ENCODE measurements at regions not wholly inside any gene's neighbourhood (a gene's known extent, or its start where the extent isn't known, plus 50 kb on each side); places are given as distances from the start of the nearest gene placed in this dataset.

GRCh38 chr7:89559596-89559995, 594.7 kb upstream of the STEAP1 start:
- WGBS, 2 donors (ENCODE audit: extremely low coverage in 2 of 2, insufficient read length in 2 of 2, insufficient replicate concordance in 1 of 2), result no CpG with 5 or more reads among the region's 3 CpGs

GRCh38 chr7:89563597-89563996, 590.7 kb upstream of the STEAP1 start:
- no peak overlapping the region for H3K9ac ChIP-seq (ENCODE audit: low read depth, low read length, poor library complexity)
- no peaks in the 10 kb centered on the region for H3K27me3 ChIP-seq (ENCODE audit: control insufficient read depth in 3 of 3, insufficient read depth in 3 of 3, low read depth in 1 of 3, low read length in 3 of 3)
- no peak overlapping the region for H3K4me2 ChIP-seq (ENCODE audit: insufficient read depth, low read length, poor library complexity, severe bottlenecking)

More at GRCh38 chr7:89559596-89559995, 594.7 kb upstream of the STEAP1 start:
- H2BK15ac ChIP-seq (ENCODE audit: low read length), result no peak overlapping the region
- H3K4me2 ChIP-seq (ENCODE audit: insufficient read depth, low read length, poor library complexity, severe bottlenecking), result no peak overlapping the region
- no peak for DNase-seq (ENCODE audit: low spot score)
- no peaks in the 10 kb centered on the region for H3K36me3 ChIP-seq (replicated peaks in 1 of 2; ENCODE audit: control insufficient read depth in 2 of 2, insufficient read depth in 2 of 2, low read length in 2 of 2)
- no peaks in the 10 kb centered on the region for H3K79me1 ChIP-seq (ENCODE audit: low read depth, low read length)
- no peak overlapping the region for H2AK5ac ChIP-seq (ENCODE audit: low read depth, low read length)
- H3K9ac ChIP-seq (ENCODE audit: low read depth, low read length, poor library complexity), result no peak overlapping the region
- H4K91ac ChIP-seq (ENCODE audit: low read depth, low read length, poor library complexity), result no peak overlapping the region
- H3K18ac ChIP-seq (ENCODE audit: low read length), result no peak overlapping the region
- H3K27me3 ChIP-seq (ENCODE audit: control insufficient read depth in 3 of 3, insufficient read depth in 3 of 3, low read depth in 1 of 3, low read length in 3 of 3), result no peaks in the 10 kb centered on the region
- H2BK120ac ChIP-seq (ENCODE audit: low read depth, low read length), result no peak overlapping the region
- no peak overlapping the region for H4K8ac ChIP-seq (ENCODE audit: low read depth, low read length)
- H3K4me3 ChIP-seq (ENCODE audit: low read length in 2 of 2), result no peak overlapping the region
- H3K27ac ChIP-seq (replicated peaks; ENCODE audit: low read length), result no peak overlapping the region
- H2BK12ac ChIP-seq (ENCODE audit: low read length), result no peak overlapping the region
- H3K4ac ChIP-seq (ENCODE audit: low read length), result no peak overlapping the region
- H2AFZ ChIP-seq (ENCODE audit: low read length), result no peak overlapping the region
- H3K14ac ChIP-seq (ENCODE audit: low read length), result no peak overlapping the region
- H3K4me1 ChIP-seq (ENCODE audit: control insufficient read depth in 2 of 2, insufficient read depth in 1 of 2, low read depth in 1 of 2, low read length in 2 of 2), result no peaks in the 10 kb centered on the region
- no peak overlapping the region for H3K23ac ChIP-seq (ENCODE audit: low read depth, low read length, poor library complexity)
- H2BK5ac ChIP-seq (ENCODE audit: low read length), result no peak overlapping the region
- H3K9me3 ChIP-seq (replicated peaks in 1 of 2; ENCODE audit: control insufficient read depth in 2 of 2, insufficient read depth in 1 of 2, low read depth in 1 of 2, low read length in 2 of 2), result no peaks in the 10 kb centered on the region

DNA sequence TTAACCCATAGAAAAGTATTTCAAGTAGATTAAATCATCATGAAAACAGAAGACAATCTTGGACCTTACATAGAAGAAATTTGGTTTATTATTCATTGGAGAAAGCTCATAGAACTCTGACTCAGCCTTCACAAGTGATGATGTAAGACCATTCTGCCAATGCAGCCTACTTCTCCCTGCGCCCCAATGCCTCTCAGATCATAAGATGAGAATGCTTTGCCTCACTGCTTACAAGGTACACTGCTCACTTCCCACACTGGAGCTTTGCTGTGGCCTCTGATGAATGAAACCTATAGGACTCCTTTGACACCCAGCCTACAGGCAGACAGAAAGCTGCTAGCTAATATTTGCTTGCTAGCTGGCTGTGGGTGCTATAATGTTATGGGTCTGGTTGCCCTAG, 569.4 kb upstream of the STEAP1 start:
- Histone ChIP-seq H3K4ac (ENCODE audit: low read length) (no peak overlapping the region), H3K9ac (ENCODE audit: low read depth, low read length, poor library complexity) (no peak overlapping the region), H3K9me3 (replicated peaks in 1 of 2; ENCODE audit: control insufficient read depth in 2 of 2, insufficient read depth in 1 of 2, low read depth in 1 of 2, low read length in 2 of 2) (no peaks in the 10 kb centered on the region), H2BK120ac (ENCODE audit: low read depth, low read length) (no peak overlapping the region), H2BK12ac (ENCODE audit: low read length) (no peak overlapping the region), H3K14ac (ENCODE audit: low read length) (no peak overlapping the region), H2BK15ac (ENCODE audit: low read length) (no peak overlapping the region), H2BK5ac (ENCODE audit: low read length) (no peak overlapping the region), H4K8ac (ENCODE audit: low read depth, low read length) (no peak overlapping the region), H3K79me1 (ENCODE audit: low read depth, low read length) (no peaks in the 10 kb centered on the region), H2AFZ (ENCODE audit: low read length) (no peak overlapping the region), H3K4me3 (ENCODE audit: low read length in 2 of 2) (no peak overlapping the region), H4K91ac (ENCODE audit: low read depth, low read length, poor library complexity) (no peak overlapping the region), H3K27me3 (ENCODE audit: control insufficient read depth in 3 of 3, insufficient read depth in 3 of 3, low read depth in 1 of 3, low read length in 3 of 3) (no peaks in the 10 kb centered on the region), H3K18ac (ENCODE audit: low read length) (peak overlapping the region; percentile 71), H2AK5ac (ENCODE audit: low read depth, low read length) (no peak overlapping the region), H3K27ac (replicated peaks; ENCODE audit: low read length) (no peak overlapping the region), H3K4me1 (ENCODE audit: control insufficient read depth in 2 of 2, insufficient read depth in 1 of 2, low read depth in 1 of 2, low read length in 2 of 2) (no peaks in the 10 kb centered on the region), H3K36me3 (replicated peaks in 1 of 2; ENCODE audit: control insufficient read depth in 2 of 2, insufficient read depth in 2 of 2, low read length in 2 of 2) (no peaks in the 10 kb centered on the region), H3K4me2 (ENCODE audit: insufficient read depth, low read length, poor library complexity, severe bottlenecking) (no peak overlapping the region), H3K23ac (ENCODE audit: low read depth, low read length, poor library complexity) (no peak overlapping the region)
- no CpG with 5 or more reads among the region's 1 CpG for WGBS, 2 donors (ENCODE audit: extremely low coverage in 2 of 2, insufficient read length in 2 of 2, insufficient replicate concordance in 1 of 2)
- no peak for DNase-seq (ENCODE audit: low spot score)

More at GRCh38 chr7:89563597-89563996, 590.7 kb upstream of the STEAP1 start:
- Histone ChIP-seq H3K4ac (ENCODE audit: low read length) (no peak overlapping the region), H2AFZ (ENCODE audit: low read length) (no peak overlapping the region), H3K36me3 (replicated peaks in 1 of 2; ENCODE audit: control insufficient read depth in 2 of 2, insufficient read depth in 2 of 2, low read length in 2 of 2) (no peaks in the 10 kb centered on the region), H3K4me1 (ENCODE audit: control insufficient read depth in 2 of 2, insufficient read depth in 1 of 2, low read depth in 1 of 2, low read length in 2 of 2) (no peaks in the 10 kb centered on the region), H3K27ac (replicated peaks; ENCODE audit: low read length) (no peak overlapping the region), H4K8ac (ENCODE audit: low read depth, low read length) (no peak overlapping the region), H3K14ac (ENCODE audit: low read length) (no peak overlapping the region), H3K9me3 (replicated peaks in 1 of 2; ENCODE audit: control insufficient read depth in 2 of 2, insufficient read depth in 1 of 2, low read depth in 1 of 2, low read length in 2 of 2) (no peaks in the 10 kb centered on the region), H2BK12ac (ENCODE audit: low read length) (no peak overlapping the region), H4K91ac (ENCODE audit: low read depth, low read length, poor library complexity) (no peak overlapping the region), H3K79me1 (ENCODE audit: low read depth, low read length) (no peaks in the 10 kb centered on the region), H2BK5ac (ENCODE audit: low read length) (no peak overlapping the region), H3K4me3 (ENCODE audit: low read length in 2 of 2) (no peak overlapping the region), H2BK120ac (ENCODE audit: low read depth, low read length) (no peak overlapping the region), H3K18ac (ENCODE audit: low read length) (no peak overlapping the region), H2AK5ac (ENCODE audit: low read depth, low read length) (no peak overlapping the region), H2BK15ac (ENCODE audit: low read length) (no peak overlapping the region), H3K23ac (ENCODE audit: low read depth, low read length, poor library complexity) (no peak overlapping the region)
- no peak for DNase-seq (ENCODE audit: low spot score)
- no CpG with 5 or more reads among the region's 1 CpG for WGBS, 2 donors (ENCODE audit: extremely low coverage in 2 of 2, insufficient read length in 2 of 2, insufficient replicate concordance in 1 of 2)

DNA sequence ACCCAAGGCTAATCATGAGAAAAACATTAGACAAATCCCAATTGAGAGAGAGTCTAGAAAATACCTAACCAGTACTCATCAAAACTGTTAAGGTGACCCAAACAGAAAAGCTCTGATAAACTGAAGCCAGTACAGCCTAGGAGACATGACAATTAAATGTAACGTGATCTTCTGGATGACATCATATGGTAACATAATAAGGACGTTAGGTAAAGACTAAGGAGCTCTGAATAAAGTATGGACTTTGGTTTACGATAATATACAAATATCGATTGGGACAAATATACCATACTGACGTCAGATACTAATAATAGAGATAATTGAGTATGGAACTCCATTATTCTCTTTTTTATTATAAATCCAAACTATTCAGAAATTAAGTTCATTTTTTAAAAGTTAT, 561.1 kb upstream of the STEAP1 start:
- no CpG with 5 or more reads among the region's 5 CpGs for WGBS, 2 donors (ENCODE audit: extremely low coverage in 2 of 2, insufficient read length in 2 of 2, insufficient replicate concordance in 1 of 2)
- H2AFZ ChIP-seq (ENCODE audit: low read length), result no peak overlapping the region
- no peak overlapping the region for H2BK5ac ChIP-seq (ENCODE audit: low read length)
- H3K9me3 ChIP-seq (replicated peaks in 1 of 2; ENCODE audit: control insufficient read depth in 2 of 2, insufficient read depth in 1 of 2, low read depth in 1 of 2, low read length in 2 of 2), result no peaks in the 10 kb centered on the region
- no peak overlapping the region for H3K4me3 ChIP-seq (ENCODE audit: low read length in 2 of 2)
- H2BK120ac ChIP-seq (ENCODE audit: low read depth, low read length), result no peak overlapping the region
- no peaks in the 10 kb centered on the region for H3K27me3 ChIP-seq (ENCODE audit: control insufficient read depth in 3 of 3, insufficient read depth in 3 of 3, low read depth in 1 of 3, low read length in 3 of 3)
- no peak overlapping the region for H2BK12ac ChIP-seq (ENCODE audit: low read length)
- H3K4ac ChIP-seq (ENCODE audit: low read length), result no peak overlapping the region
- no peak overlapping the region for H3K14ac ChIP-seq (ENCODE audit: low read length)
- H3K4me1 ChIP-seq (ENCODE audit: control insufficient read depth in 2 of 2, insufficient read depth in 1 of 2, low read depth in 1 of 2, low read length in 2 of 2), result no peaks in the 10 kb centered on the region
- H3K27ac ChIP-seq (replicated peaks; ENCODE audit: low read length), result no peak overlapping the region
- H4K91ac ChIP-seq (ENCODE audit: low read depth, low read length, poor library complexity), result no peak overlapping the region
- no peak overlapping the region for H2AK5ac ChIP-seq (ENCODE audit: low read depth, low read length)
- H3K23ac ChIP-seq (ENCODE audit: low read depth, low read length, poor library complexity), result no peak overlapping the region
- no peak overlapping the region for H3K18ac ChIP-seq (ENCODE audit: low read length)
- H3K9ac ChIP-seq (ENCODE audit: low read depth, low read length, poor library complexity), result no peak overlapping the region
- no peak overlapping the region for H3K4me2 ChIP-seq (ENCODE audit: insufficient read depth, low read length, poor library complexity, severe bottlenecking)
- DNase-seq (ENCODE audit: low spot score), result no peak
- no peak overlapping the region for H2BK15ac ChIP-seq (ENCODE audit: low read length)
- H3K79me1 ChIP-seq (ENCODE audit: low read depth, low read length), result no peaks in the 10 kb centered on the region
- H3K36me3 ChIP-seq (replicated peaks in 1 of 2; ENCODE audit: control insufficient read depth in 2 of 2, insufficient read depth in 2 of 2, low read length in 2 of 2), result no peaks in the 10 kb centered on the region
- H4K8ac ChIP-seq (ENCODE audit: low read depth, low read length), result no peak overlapping the region

Measured in neuronal stem cell (in vitro differentiated cells).